ENCODE measurements at regions not wholly inside any gene's neighbourhood (a gene's known extent, or its start where the extent isn't known, plus 50 kb on each side); places are given as distances from the start of the nearest gene placed in this dataset.
A peak's percentile ranks its signal among the peaks of the same experiment; 100 is the strongest.

DNA sequence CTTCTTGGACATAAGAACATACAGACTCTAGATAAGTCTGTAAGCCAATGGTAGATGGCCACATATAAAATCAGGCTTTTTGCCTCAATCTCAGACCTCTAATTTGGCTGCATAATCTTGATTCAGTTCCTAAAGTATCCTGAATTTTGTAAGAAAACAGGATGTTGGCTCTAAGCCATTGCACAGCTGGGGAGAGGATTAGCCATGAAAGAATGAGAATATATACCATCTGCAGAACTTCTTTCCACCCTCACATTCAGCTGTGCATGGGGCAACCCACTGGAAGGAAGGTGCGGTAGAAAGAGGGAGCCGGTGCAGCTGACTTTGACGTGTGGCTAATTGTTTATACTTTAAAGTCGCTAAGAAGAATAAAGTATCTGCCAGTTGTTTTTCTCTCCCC is 1061.6 kb upstream of the FAM98A start:
- Histone ChIP-seq H4K8ac (ENCODE audit: low read depth, low read length) (no peak overlapping the region), H3K56ac (ENCODE audit: low read length) (no peak overlapping the region), H3K27ac (ENCODE audit: low read depth, low read length) (no peak overlapping the region), H3K4me3 (ENCODE audit: low read length) (no peak overlapping the region), H2BK120ac (ENCODE audit: low read depth, low read length) (no peak overlapping the region), H3K23ac (ENCODE audit: low read length) (no peak overlapping the region), H3K4ac (ENCODE audit: low read depth, low read length) (no peak overlapping the region), H3K79me1 (ENCODE audit: low read length) (no peaks in the 10 kb centered on the region), H4K5ac (ENCODE audit: low read length) (no peak overlapping the region), H2BK15ac (replicated peaks; ENCODE audit: low read depth) (no peak overlapping the region), H3K4me2 (ENCODE audit: low read length) (no peak overlapping the region), H3K9ac (ENCODE audit: low read length) (no peak overlapping the region), H2AK5ac (ENCODE audit: low read length) (no peak overlapping the region), H3K79me2 (ENCODE audit: control insufficient read depth, insufficient read depth, low read length) (no peaks in the 10 kb centered on the region), H3K36me3 (ENCODE audit: control insufficient read depth, insufficient read depth, low read length) (no peaks in the 10 kb centered on the region), H3K4me1 (ENCODE audit: control insufficient read depth, low read depth, low read length) (no peaks in the 10 kb centered on the region), H3K27me3 (ENCODE audit: insufficient read depth, low read length, poor library complexity) (no peaks in the 10 kb centered on the region), H2BK5ac (ENCODE audit: low read length) (no peak overlapping the region), H3K18ac (ENCODE audit: low read length) (no peak overlapping the region)
- WGBS (ENCODE audit: extremely low coverage, insufficient coverage, low lambda C conversion rate), result no CpG with 5 or more reads among the region's 4 CpGs
- no peak for DNase-seq

GRCh38 chr2:34656632-34657031 is 1057.5 kb upstream of the FAM98A start:
- Histone ChIP-seq H2AK5ac (ENCODE audit: low read length) (no peak overlapping the region), H4K5ac (ENCODE audit: low read length) (no peak overlapping the region), H3K56ac (ENCODE audit: low read length) (no peak overlapping the region), H3K27me3 (ENCODE audit: insufficient read depth, low read length, poor library complexity) (no peaks in the 10 kb centered on the region), H3K36me3 (ENCODE audit: control insufficient read depth, insufficient read depth, low read length) (no peaks in the 10 kb centered on the region), H3K4me1 (ENCODE audit: control insufficient read depth, low read depth, low read length) (no peaks in the 10 kb centered on the region), H3K79me1 (ENCODE audit: low read length) (no peaks in the 10 kb centered on the region), H3K79me2 (ENCODE audit: control insufficient read depth, insufficient read depth, low read length) (no peaks in the 10 kb centered on the region), H3K18ac (ENCODE audit: low read length) (no peak overlapping the region), H3K9ac (ENCODE audit: low read length) (no peak overlapping the region), H4K8ac (ENCODE audit: low read depth, low read length) (no peak overlapping the region), H3K4me2 (ENCODE audit: low read length) (no peak overlapping the region), H3K23ac (ENCODE audit: low read length) (no peak overlapping the region), H2BK120ac (ENCODE audit: low read depth, low read length) (no peak overlapping the region), H3K4ac (ENCODE audit: low read depth, low read length) (no peak overlapping the region), H3K27ac (ENCODE audit: low read depth, low read length) (no peak overlapping the region), H2BK15ac (replicated peaks; ENCODE audit: low read depth) (no peak overlapping the region), H2BK5ac (ENCODE audit: low read length) (no peak overlapping the region), H3K4me3 (ENCODE audit: low read length) (no peak overlapping the region)
- no CpG with 5 or more reads among the region's 3 CpGs for WGBS (ENCODE audit: extremely low coverage, insufficient coverage, low lambda C conversion rate)
- DNase-seq, result no peak

- no peak overlapping the region for H3K27ac ChIP-seq (ENCODE audit: low read depth, low read length)
- no peak overlapping the region for H4K8ac ChIP-seq (ENCODE audit: low read depth, low read length)
- no peak overlapping the region for H2BK5ac ChIP-seq (ENCODE audit: low read length)
- no peak overlapping the region for H3K23ac ChIP-seq (ENCODE audit: low read length)
- no peak overlapping the region for H4K5ac ChIP-seq (ENCODE audit: low read length)
- no peak overlapping the region for H2BK15ac ChIP-seq (replicated peaks; ENCODE audit: low read depth)
- H3K79me1 ChIP-seq (ENCODE audit: low read length), result no peaks in the 10 kb centered on the region
- H3K27me3 ChIP-seq (ENCODE audit: insufficient read depth, low read length, poor library complexity), result no peaks in the 10 kb centered on the region
- no peak overlapping the region for H3K9ac ChIP-seq (ENCODE audit: low read length)
- WGBS (ENCODE audit: extremely low coverage, insufficient coverage, low lambda C conversion rate), result no CpG with 5 or more reads among the region's 1 CpG
- no peak overlapping the region for H3K4ac ChIP-seq (ENCODE audit: low read depth, low read length)
- no peak overlapping the region for H3K18ac ChIP-seq (ENCODE audit: low read length)
- H2BK120ac ChIP-seq (ENCODE audit: low read depth, low read length), result no peak overlapping the region
- no peak overlapping the region for H3K4me2 ChIP-seq (ENCODE audit: low read length)
- no peak overlapping the region for H3K4me3 ChIP-seq (ENCODE audit: low read length)
- no peaks in the 10 kb centered on the region for H3K36me3 ChIP-seq (ENCODE audit: control insufficient read depth, insufficient read depth, low read length)
- no peak overlapping the region for H2AK5ac ChIP-seq (ENCODE audit: low read length)
- no peaks in the 10 kb centered on the region for H3K4me1 ChIP-seq (ENCODE audit: control insufficient read depth, low read depth, low read length)
- peak; percentile 34 for DNase-seq
- H3K79me2 ChIP-seq (ENCODE audit: control insufficient read depth, insufficient read depth, low read length), result no peaks in the 10 kb centered on the region
- H3K56ac ChIP-seq (ENCODE audit: low read length), result no peak overlapping the region
These were observed 1053.5 kb upstream of the FAM98A start for GRCh38 chr2:34652636-34653035.

- Histone ChIP-seq H3K4ac (ENCODE audit: low read depth, low read length) (no peak overlapping the region), H2BK5ac (ENCODE audit: low read length) (no peak overlapping the region), H3K56ac (ENCODE audit: low read length) (no peak overlapping the region), H2AK5ac (ENCODE audit: low read length) (no peak overlapping the region), H3K18ac (ENCODE audit: low read length) (no peak overlapping the region), H3K9ac (ENCODE audit: low read length) (no peak overlapping the region), H4K8ac (ENCODE audit: low read depth, low read length) (no peak overlapping the region), H2BK15ac (replicated peaks; ENCODE audit: low read depth) (no peak overlapping the region), H3K27me3 (ENCODE audit: insufficient read depth, low read length, poor library complexity) (no peaks in the 10 kb centered on the region), H3K4me1 (ENCODE audit: control insufficient read depth, low read depth, low read length) (no peaks in the 10 kb centered on the region), H3K79me2 (ENCODE audit: control insufficient read depth, insufficient read depth, low read length) (no peaks in the 10 kb centered on the region), H3K4me2 (ENCODE audit: low read length) (no peak overlapping the region), H3K23ac (ENCODE audit: low read length) (no peak overlapping the region), H4K5ac (ENCODE audit: low read length) (no peak overlapping the region), H3K27ac (ENCODE audit: low read depth, low read length) (no peak overlapping the region), H2BK120ac (ENCODE audit: low read depth, low read length) (no peak overlapping the region), H3K79me1 (ENCODE audit: low read length) (no peaks in the 10 kb centered on the region), H3K4me3 (ENCODE audit: low read length) (no peak overlapping the region), H3K36me3 (ENCODE audit: control insufficient read depth, insufficient read depth, low read length) (no peaks in the 10 kb centered on the region)
- WGBS (ENCODE audit: extremely low coverage, insufficient coverage, low lambda C conversion rate), result no CpG with 5 or more reads among the region's 3 CpGs
- DNase-seq, result no peak
These were observed 1047.8 kb upstream of the FAM98A start for GRCh38 chr2:34646901-34647300.

DNA sequence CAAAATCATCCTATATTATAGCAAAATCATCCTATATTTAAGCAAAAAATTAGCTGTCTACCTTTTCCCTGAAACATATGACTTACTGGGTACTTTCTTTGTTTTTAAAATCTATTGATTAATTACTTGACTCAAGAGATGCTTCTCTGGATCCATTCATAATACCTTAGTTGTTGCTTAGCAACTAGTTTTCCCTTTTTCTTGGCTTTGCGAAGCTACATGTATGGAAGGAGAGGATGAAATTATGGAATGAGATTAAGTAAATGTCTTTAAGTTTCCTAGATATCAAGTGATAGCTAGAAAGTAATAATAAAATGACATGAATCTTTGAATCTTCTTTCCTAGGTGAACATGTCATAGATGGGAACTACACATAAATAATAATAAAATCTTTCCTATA is 1033.2 kb upstream of the FAM98A start:
- H3K4me2 ChIP-seq (ENCODE audit: low read length), result no peak overlapping the region
- H3K9ac ChIP-seq (ENCODE audit: low read length), result no peak overlapping the region
- no peak overlapping the region for H3K4ac ChIP-seq (ENCODE audit: low read depth, low read length)
- no peaks in the 10 kb centered on the region for H3K79me1 ChIP-seq (ENCODE audit: low read length)
- H3K23ac ChIP-seq (ENCODE audit: low read length), result no peak overlapping the region
- no peak overlapping the region for H2BK5ac ChIP-seq (ENCODE audit: low read length)
- H3K27ac ChIP-seq (ENCODE audit: low read depth, low read length), result no peak overlapping the region
- no peak overlapping the region for H2BK120ac ChIP-seq (ENCODE audit: low read depth, low read length)
- H3K79me2 ChIP-seq (ENCODE audit: control insufficient read depth, insufficient read depth, low read length), result no peaks in the 10 kb centered on the region
- H3K4me1 ChIP-seq (ENCODE audit: control insufficient read depth, low read depth, low read length), result no peaks in the 10 kb centered on the region
- no CpG with 5 or more reads among the region's 1 CpG for WGBS (ENCODE audit: extremely low coverage, insufficient coverage, low lambda C conversion rate)
- DNase-seq, result no peak
- H3K27me3 ChIP-seq (ENCODE audit: insufficient read depth, low read length, poor library complexity), result no peaks in the 10 kb centered on the region
- H3K4me3 ChIP-seq (ENCODE audit: low read length), result no peak overlapping the region
- no peaks in the 10 kb centered on the region for H3K36me3 ChIP-seq (ENCODE audit: control insufficient read depth, insufficient read depth, low read length)
- H4K5ac ChIP-seq (ENCODE audit: low read length), result no peak overlapping the region
- H3K18ac ChIP-seq (ENCODE audit: low read length), result no peak overlapping the region
- no peak overlapping the region for H2AK5ac ChIP-seq (ENCODE audit: low read length)
- no peak overlapping the region for H3K56ac ChIP-seq (ENCODE audit: low read length)
- H4K8ac ChIP-seq (ENCODE audit: low read depth, low read length), result no peak overlapping the region
- H2BK15ac ChIP-seq (replicated peaks; ENCODE audit: low read depth), result no peak overlapping the region

GRCh38 chr2:34627003-34627402 is 1027.9 kb upstream of the FAM98A start:
- WGBS (ENCODE audit: extremely low coverage, insufficient coverage, low lambda C conversion rate), result no CpG with 5 or more reads among the region's 3 CpGs
- Histone ChIP-seq H3K9ac (ENCODE audit: low read length) (no peak overlapping the region), H3K56ac (ENCODE audit: low read length) (no peak overlapping the region), H3K4me3 (ENCODE audit: low read length) (no peak overlapping the region), H3K4me2 (ENCODE audit: low read length) (no peak overlapping the region), H4K5ac (ENCODE audit: low read length) (no peak overlapping the region), H3K4me1 (ENCODE audit: control insufficient read depth, low read depth, low read length) (no peaks in the 10 kb centered on the region), H2AK5ac (ENCODE audit: low read length) (no peak overlapping the region), H3K23ac (ENCODE audit: low read length) (no peak overlapping the region), H3K18ac (ENCODE audit: low read length) (no peak overlapping the region), H3K79me1 (ENCODE audit: low read length) (no peaks in the 10 kb centered on the region), H2BK5ac (ENCODE audit: low read length) (no peak overlapping the region), H2BK15ac (replicated peaks; ENCODE audit: low read depth) (no peak overlapping the region), H3K79me2 (ENCODE audit: control insufficient read depth, insufficient read depth, low read length) (no peaks in the 10 kb centered on the region), H3K36me3 (ENCODE audit: control insufficient read depth, insufficient read depth, low read length) (no peaks in the 10 kb centered on the region), H2BK120ac (ENCODE audit: low read depth, low read length) (no peak overlapping the region), H4K8ac (ENCODE audit: low read depth, low read length) (no peak overlapping the region), H3K4ac (ENCODE audit: low read depth, low read length) (no peak overlapping the region), H3K27ac (ENCODE audit: low read depth, low read length) (no peak overlapping the region), H3K27me3 (ENCODE audit: insufficient read depth, low read length, poor library complexity) (no peaks in the 10 kb centered on the region)
- DNase-seq, result no peak
